SK-N-SH (cell line): ENCODE measurements at regions not wholly inside any gene's neighbourhood (a gene's known extent, or its start where the extent isn't known, plus 50 kb on each side); places are given as distances from the start of the nearest gene placed in this dataset.
A peak's percentile ranks its signal among the peaks of the same experiment; 100 is the strongest.

Experiments
- CTCF ChIA-PET: fragments of 300-600, 350-600 bp; formaldehyde crosslinking; extraction: SDS; loops from one replicate; lab custom pipeline; 2021; lab: Yijun Ruan, JAX
- POLR2A ChIA-PET: fragments of 350-600 bp; sonication (Branson Sonifier 250); formaldehyde crosslinking; extraction: SDS; loops from one replicate; lab custom pipeline; 2020; ENCODE audit warnings: antibody characterized with exemption, inconsistent platforms; lab: Yijun Ruan, JAX
- DNase-seq: peaks from one replicate; pipeline ENCODE4 v3.0.0; 2012
- H2AFZ ChIP-seq: fragments of 200-600 bp; sonication (generic); 2 replicates; pipeline ENCODE4 v1.8.1; 2016; ENCODE audit warnings: antibody characterized with exemption, mild to moderate bottlenecking, low read depth
- H3F3A ChIP-seq: fragments of 200-600 bp; sonication (generic); replicated peaks from 2 replicates; pipeline ENCODE3; 2016; ENCODE audit warnings: antibody characterized with exemption, mild to moderate bottlenecking; ENCODE audit not compliant: insufficient read depth
- H3K27ac ChIP-seq, 2 experiments: fragments of 200-500 bp in 1 of 2; fragments of 200-600 bp in 1 of 2; sonication (Bioruptor generic) in 1 of 2; sonication (generic), shearing (Covaris generic) in 1 of 2; 2 replicates each; pipeline versions ENCODE4 v1.5.1 to v1.6.1; 2014 to 2016; ENCODE audit warnings: low read depth in 2 of 2, inconsistent platforms in 1 of 2, low read length in 1 of 2, mild to moderate bottlenecking in 1 of 2, mixed read lengths in 1 of 2
- H3K27me3 ChIP-seq: fragments of 200-600 bp; sonication (generic), shearing (Covaris generic); 2 replicates; pipeline ENCODE4 v1.6.1; 2016; ENCODE audit warnings: mixed run types; ENCODE audit not compliant: insufficient read depth
- H3K36me3 ChIP-seq, 2 experiments: fragments of 200-500 bp in 1 of 2; fragments of 200-600 bp in 1 of 2; sonication (Bioruptor generic) in 1 of 2; sonication (generic) in 1 of 2; replicated peaks in 1 of 2; 2 replicates each; pipeline versions ENCODE3 to v1.5.1; 2014 to 2016; ENCODE audit warnings: low read length in 1 of 2, mild to moderate bottlenecking in 1 of 2; ENCODE audit not compliant: insufficient read depth in 2 of 2, control insufficient read depth in 1 of 2
- H3K4me1 ChIP-seq, 2 experiments: fragments of 200-500 bp in 1 of 2; fragments of 200-600 bp in 1 of 2; sonication (Bioruptor generic) in 1 of 2; sonication (generic), shearing (Covaris generic) in 1 of 2; 2 replicates each; pipeline versions ENCODE4 v1.5.1 to v1.6.1; 2014 to 2016; ENCODE audit warnings: low read depth in 1 of 2, low read length in 1 of 2, mixed run types in 1 of 2; ENCODE audit not compliant: insufficient read depth in 2 of 2, control insufficient read depth in 1 of 2
- H3K4me2 ChIP-seq: fragments of 200-600 bp; sonication (generic), shearing (Covaris generic); 2 replicates; pipeline ENCODE4 v1.6.1; 2017; ENCODE audit warnings: mixed run types
- H3K4me3 ChIP-seq, 2 experiments: fragments of 200-500 bp in 1 of 2; fragments of 200-600 bp in 1 of 2; sonication (Bioruptor generic) in 1 of 2; sonication (generic), shearing (Covaris generic) in 1 of 2; 2 replicates each; pipeline versions ENCODE4 v1.5.1 to v1.8.1; 2014 to 2016; ENCODE audit warnings: low read depth in 2 of 2, inconsistent platforms in 1 of 2, low read length in 1 of 2, mild to moderate bottlenecking in 1 of 2, mixed read lengths in 1 of 2, moderate library complexity in 1 of 2
- H3K79me2 ChIP-seq: fragments of 200-600 bp; sonication (generic); 2 replicates; pipeline ENCODE4 v1.8.1; 2017; ENCODE audit warnings: mild to moderate bottlenecking; ENCODE audit not compliant: insufficient read depth
- H3K9ac ChIP-seq: fragments of 200-600 bp; sonication (generic); 2 replicates; pipeline ENCODE4 v1.6.1; 2017; ENCODE audit warnings: mixed run types
- H3K9me2 ChIP-seq: fragments of 200-600 bp; sonication (generic); 2 replicates; pipeline ENCODE4 v1.6.1; 2017; ENCODE audit warnings: mixed run types
- H3K9me3 ChIP-seq: fragments of 200-600 bp; sonication (generic); 2 replicates; pipeline ENCODE4 v1.6.1; 2017; ENCODE audit warnings: mixed run types, mild to moderate bottlenecking, moderate library complexity
- H4K20me1 ChIP-seq: fragments of 200-600 bp; sonication (generic); 2 replicates; pipeline ENCODE4 v1.6.1; 2017; ENCODE audit warnings: mild to moderate bottlenecking, mixed run types; ENCODE audit not compliant: insufficient read depth
- GATA2 ChIP-seq: sonication (generic); formaldehyde crosslinking; IDR thresholded peaks from 2 replicates; pipeline ENCODE4 v1.5.0; 2020; ENCODE audit warnings: mild to moderate bottlenecking, missing genetic modification reagents
- JUND ChIP-seq: IDR thresholded peaks from 2 replicates; pipeline ENCODE4 v1.4.0; 2012
- NRF1 ChIP-seq: IDR thresholded peaks from 2 replicates; pipeline ENCODE4 v1.6.1; 2012; ENCODE audit warnings: low read depth, mild to moderate bottlenecking, low read length
- TAF1 ChIP-seq: IDR thresholded peaks from 2 replicates; pipeline ENCODE4 v1.6.1; 2012; ENCODE audit warnings: low read depth, mild to moderate bottlenecking, low read length, moderate library complexity, borderline replicate concordance
- YY1 ChIP-seq: IDR thresholded peaks from 2 replicates; pipeline ENCODE4 v1.4.0; 2012; ENCODE audit warnings: low read depth, mild to moderate bottlenecking
- WGBS: methylation state at CpG from one replicate; pipeline ENCODE4 v1.1.6; 2017; ENCODE audit warnings: low lambda C conversion rate; 5-methylcytosine and 5-hydroxymethylcytosine counted together
- TF ChIP-seq, protein P1 (sequence below): fragments of 200-600 bp; sonication (generic); IDR thresholded peaks from 2 replicates; pipeline ENCODE4 v1.6.1; 2017; ENCODE audit warnings: antibody characterized with exemption, mild to moderate bottlenecking, moderate library complexity
- TF ChIP-seq, protein P2 (sequence below): fragments of 150-350 bp; IDR thresholded peaks from 2 replicates; pipeline ENCODE4 v1.6.1; 2017; ENCODE audit warnings: antibody characterized with exemption, low read length, low read depth, borderline replicate concordance
- TF ChIP-seq, protein P3 (sequence below): IDR thresholded peaks from 2 replicates; pipeline ENCODE4 v1.4.0; 2012; ENCODE audit warnings: low read depth, borderline replicate concordance
- TF ChIP-seq, protein P4 (sequence below): fragments of 150-350 bp; IDR thresholded peaks from 2 replicates; pipeline ENCODE4 v1.6.1; 2016; ENCODE audit warnings: mild to moderate bottlenecking, low read depth, low read length

DNA sequence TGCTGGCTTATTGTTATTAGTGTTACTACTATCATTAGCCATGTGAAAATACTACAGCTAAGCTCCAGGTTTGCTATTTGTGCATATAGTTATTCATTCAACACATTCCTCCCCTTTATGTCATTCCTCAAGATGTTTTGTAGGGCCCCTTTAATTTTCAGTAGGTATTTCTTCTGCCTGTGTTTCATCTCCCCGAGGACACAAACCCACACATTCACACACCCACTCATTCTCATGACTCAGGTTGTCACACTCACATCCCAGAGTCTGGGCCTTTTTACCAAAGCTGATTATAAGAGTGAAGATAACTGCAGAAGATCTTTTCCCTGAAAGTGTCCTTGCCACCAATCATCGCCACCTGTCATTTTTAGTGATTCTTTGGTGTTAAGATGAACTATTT, 68.6 kb upstream of the SPOPL start (continued):
- no peak for TF ChIP-seq NRF1
- no peak for TF ChIP-seq GATA2 (CRISPR knock-in tag)
- TF ChIP-seq, protein P1, sequence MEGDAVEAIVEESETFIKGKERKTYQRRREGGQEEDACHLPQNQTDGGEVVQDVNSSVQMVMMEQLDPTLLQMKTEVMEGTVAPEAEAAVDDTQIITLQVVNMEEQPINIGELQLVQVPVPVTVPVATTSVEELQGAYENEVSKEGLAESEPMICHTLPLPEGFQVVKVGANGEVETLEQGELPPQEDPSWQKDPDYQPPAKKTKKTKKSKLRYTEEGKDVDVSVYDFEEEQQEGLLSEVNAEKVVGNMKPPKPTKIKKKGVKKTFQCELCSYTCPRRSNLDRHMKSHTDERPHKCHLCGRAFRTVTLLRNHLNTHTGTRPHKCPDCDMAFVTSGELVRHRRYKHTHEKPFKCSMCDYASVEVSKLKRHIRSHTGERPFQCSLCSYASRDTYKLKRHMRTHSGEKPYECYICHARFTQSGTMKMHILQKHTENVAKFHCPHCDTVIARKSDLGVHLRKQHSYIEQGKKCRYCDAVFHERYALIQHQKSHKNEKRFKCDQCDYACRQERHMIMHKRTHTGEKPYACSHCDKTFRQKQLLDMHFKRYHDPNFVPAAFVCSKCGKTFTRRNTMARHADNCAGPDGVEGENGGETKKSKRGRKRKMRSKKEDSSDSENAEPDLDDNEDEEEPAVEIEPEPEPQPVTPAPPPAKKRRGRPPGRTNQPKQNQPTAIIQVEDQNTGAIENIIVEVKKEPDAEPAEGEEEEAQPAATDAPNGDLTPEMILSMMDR = no peak
- no peak for TF ChIP-seq TAF1
- TF ChIP-seq, protein P2, sequence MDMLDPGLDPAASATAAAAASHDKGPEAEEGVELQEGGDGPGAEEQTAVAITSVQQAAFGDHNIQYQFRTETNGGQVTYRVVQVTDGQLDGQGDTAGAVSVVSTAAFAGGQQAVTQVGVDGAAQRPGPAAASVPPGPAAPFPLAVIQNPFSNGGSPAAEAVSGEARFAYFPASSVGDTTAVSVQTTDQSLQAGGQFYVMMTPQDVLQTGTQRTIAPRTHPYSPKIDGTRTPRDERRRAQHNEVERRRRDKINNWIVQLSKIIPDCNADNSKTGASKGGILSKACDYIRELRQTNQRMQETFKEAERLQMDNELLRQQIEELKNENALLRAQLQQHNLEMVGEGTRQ = no peak
- TF ChIP-seq JUND = no peak
- TF ChIP-seq, protein P3, sequence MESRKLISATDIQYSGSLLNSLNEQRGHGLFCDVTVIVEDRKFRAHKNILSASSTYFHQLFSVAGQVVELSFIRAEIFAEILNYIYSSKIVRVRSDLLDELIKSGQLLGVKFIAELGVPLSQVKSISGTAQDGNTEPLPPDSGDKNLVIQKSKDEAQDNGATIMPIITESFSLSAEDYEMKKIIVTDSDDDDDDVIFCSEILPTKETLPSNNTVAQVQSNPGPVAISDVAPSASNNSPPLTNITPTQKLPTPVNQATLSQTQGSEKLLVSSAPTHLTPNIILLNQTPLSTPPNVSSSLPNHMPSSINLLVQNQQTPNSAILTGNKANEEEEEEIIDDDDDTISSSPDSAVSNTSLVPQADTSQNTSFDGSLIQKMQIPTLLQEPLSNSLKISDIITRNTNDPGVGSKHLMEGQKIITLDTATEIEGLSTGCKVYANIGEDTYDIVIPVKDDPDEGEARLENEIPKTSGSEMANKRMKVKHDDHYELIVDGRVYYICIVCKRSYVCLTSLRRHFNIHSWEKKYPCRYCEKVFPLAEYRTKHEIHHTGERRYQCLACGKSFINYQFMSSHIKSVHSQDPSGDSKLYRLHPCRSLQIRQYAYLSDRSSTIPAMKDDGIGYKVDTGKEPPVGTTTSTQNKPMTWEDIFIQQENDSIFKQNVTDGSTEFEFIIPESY = no peak

DNA sequence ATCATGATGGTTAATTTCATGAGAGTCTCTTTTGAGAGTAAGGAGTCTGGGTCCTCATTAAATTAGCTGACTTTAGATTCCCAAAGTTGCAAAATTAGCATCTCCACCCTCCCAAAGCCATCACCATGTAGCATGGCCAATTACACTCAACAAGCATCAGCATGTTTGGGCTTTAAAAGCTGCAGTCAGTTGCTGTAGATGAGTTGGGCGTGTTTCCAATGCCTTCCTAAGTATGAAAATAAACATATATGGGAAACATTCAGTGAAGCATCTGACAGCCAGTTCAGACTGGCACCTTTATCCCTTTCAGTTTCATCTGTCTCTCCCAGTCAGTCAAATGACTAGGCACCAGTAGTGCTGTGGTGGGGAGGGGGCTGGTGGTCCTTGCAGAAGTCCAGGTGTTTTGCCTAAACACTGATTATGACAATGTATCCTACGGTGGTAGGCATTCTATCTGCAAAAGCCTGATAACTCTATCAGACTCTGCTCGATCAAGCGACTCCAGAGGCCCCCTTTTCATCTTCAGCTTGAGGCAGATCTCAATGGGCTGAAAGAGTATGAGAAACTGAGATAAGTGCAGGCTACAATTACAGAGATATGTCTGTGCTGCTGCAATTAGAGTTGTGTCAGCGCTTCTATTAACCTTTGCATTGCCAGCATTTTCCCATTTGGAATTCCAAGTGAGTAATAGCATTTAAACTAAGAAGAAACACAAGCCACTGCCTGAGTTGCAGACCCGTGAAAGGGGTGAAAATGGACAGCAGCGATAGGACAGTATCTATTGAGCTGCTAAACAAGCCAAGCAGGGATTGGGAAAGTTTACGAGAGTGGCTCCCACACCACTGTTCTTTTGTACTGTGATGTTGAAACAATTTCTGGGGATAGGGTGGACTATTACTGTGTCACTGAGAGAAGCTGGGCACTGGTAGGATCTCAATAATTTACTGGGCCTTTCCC, 67.3 kb upstream of the SPOPL start:
- TF ChIP-seq GATA2 (CRISPR knock-in tag) = 0 out of 2 replicates have a peak, but pooled peaks have one; percentile 39
- TF ChIP-seq, protein P4, sequence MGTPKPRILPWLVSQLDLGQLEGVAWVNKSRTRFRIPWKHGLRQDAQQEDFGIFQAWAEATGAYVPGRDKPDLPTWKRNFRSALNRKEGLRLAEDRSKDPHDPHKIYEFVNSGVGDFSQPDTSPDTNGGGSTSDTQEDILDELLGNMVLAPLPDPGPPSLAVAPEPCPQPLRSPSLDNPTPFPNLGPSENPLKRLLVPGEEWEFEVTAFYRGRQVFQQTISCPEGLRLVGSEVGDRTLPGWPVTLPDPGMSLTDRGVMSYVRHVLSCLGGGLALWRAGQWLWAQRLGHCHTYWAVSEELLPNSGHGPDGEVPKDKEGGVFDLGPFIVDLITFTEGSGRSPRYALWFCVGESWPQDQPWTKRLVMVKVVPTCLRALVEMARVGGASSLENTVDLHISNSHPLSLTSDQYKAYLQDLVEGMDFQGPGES = no peak
- no peak for TF ChIP-seq YY1
- TF ChIP-seq JUND = no peak
- DNase-seq = peak; percentile 32
- Histone ChIP-seq H3K4me2 (no peak overlapping the region), H3K4me3 (no peak overlapping the region), H3K9me3 (no peaks in the 10 kb centered on the region), H2AFZ (no peak overlapping the region), H3K27ac (0 out of 4 replicates have a peak overlapping the region, but pooled peaks of 1 of the 2 experiments have one; percentile 19), H3K9me2 (no peaks in the 10 kb centered on the region), H3K9ac (no peak overlapping the region), H3K4me1 (peaks cover 0 to 11% of the 10 kb centered on the region in 2 experiments; a peak in 2 of 4 replicates), H3K27me3 (no peaks in the 10 kb centered on the region), H3K79me2 (no peaks in the 10 kb centered on the region), H3F3A (no peaks in the 10 kb centered on the region), H3K36me3 (no peaks in the 10 kb centered on the region), H4K20me1 (no peaks in the 10 kb centered on the region)
- 86% methylated on average over 8 of the region's 8 CpGs for WGBS
- POLR2A ChIA-PET = no interaction called here
- CTCF ChIA-PET = interaction anchor here (1.1 kb wide), 1 partner anchor 61 kb away, joined by 3 read pairs; no protein-coding TSS in a partner anchor
